ENCODE measurements at regions not wholly inside any gene's neighbourhood (a gene's known extent, or its start where the extent isn't known, plus 50 kb on each side); places are given as distances from the start of the nearest gene placed in this dataset.

- TF ChIP-seq CTCF (IDR thresholded peaks at IDR 0.05) = no peak
- no peak for TF ChIP-seq ZFX (IDR thresholded peaks at IDR 0.05; ENCODE audit: borderline replicate concordance)
Observed at GRCh38 chr14:62081012-62081612, 318.9 kb downstream of the SNAPC1 start.

Data from 22Rv1 (cell line).